Dedifferentiated amniotic fluid mesenchymal stem cell (primary cell): ENCODE measurements at regions not wholly inside any gene's neighbourhood (a gene's known extent, or its start where the extent isn't known, plus 50 kb on each side); places are given as distances from the start of the nearest gene placed in this dataset.
"Not testable (repeated sequence)": the region's sequence is repeated elsewhere in the genome, so short reads cannot be mapped to it uniquely, and the experiment has no call there.

ENCODE experiments used
- DNase-seq: peaks from one replicate; pipeline ENCODE4 v3.0.0-alpha.2; 2016; ENCODE audit errors: extremely low spot score

- DNase-seq: no peak
Observed at GRCh38 chr1:30378991-30379581, 344.3 kb downstream of the MATN1 start.

- DNase-seq: no peak
Observed at GRCh38 chr1:30378003-30378596, 345.3 kb downstream of the MATN1 start.

- DNase-seq: no peak
Observed at GRCh38 chr1:30377230-30378002, 346.0 kb downstream of the MATN1 start.

- DNase-seq: no peak
Observed at GRCh38 chr1:30376054-30376697, 347.2 kb downstream of the MATN1 start.

- no peak for DNase-seq
Observed at GRCh38 chr1:30375156-30375555, 348.2 kb downstream of the MATN1 start.

GRCh38 chr1:30374400-30375070 is 348.9 kb downstream of the MATN1 start:
- no peak for DNase-seq

- no peak for DNase-seq
Observed at GRCh38 chr1:30373471-30374399, 349.6 kb downstream of the MATN1 start.

- DNase-seq: no peak
Observed at GRCh38 chr1:30372792-30373433, 350.5 kb downstream of the MATN1 start.

- DNase-seq: no peak
Observed at GRCh38 chr1:30371888-30372791, 351.2 kb downstream of the MATN1 start.

- no peak for DNase-seq
Observed at GRCh38 chr1:30371179-30371788, 352.1 kb downstream of the MATN1 start.

- no peak for DNase-seq
Observed at GRCh38 chr1:30368651-30369240, 354.6 kb downstream of the MATN1 start.

- no peak for DNase-seq
Observed at GRCh38 chr1:30366911-30367310, 356.5 kb downstream of the MATN1 start.

- DNase-seq: no peak
Observed at GRCh38 chr1:30366199-30366598, 357.2 kb downstream of the MATN1 start.

- no peak for DNase-seq
Observed at GRCh38 chr1:30365596-30365995, 357.8 kb downstream of the MATN1 start.

- DNase-seq: no peak
Observed at GRCh38 chr1:30363031-30363430, 360.4 kb downstream of the MATN1 start.

- DNase-seq: no peak
Observed at GRCh38 chr1:30362603-30362990, 360.8 kb downstream of the MATN1 start.

- not testable (repeated sequence) for DNase-seq
Observed at GRCh38 chr1:30361890-30362602, 361.3 kb downstream of the MATN1 start.

GRCh38 chr1:30360753-30361152 is 362.6 kb downstream of the MATN1 start:
- no peak for DNase-seq
